NK-92 treated with Interleukin-12 subunit alpha and Interleukin-12 subunit beta, amount 100 ng/mL, for 24 hours (cell line): ENCODE measurements at regions not wholly inside any gene's neighbourhood (a gene's known extent, or its start where the extent isn't known, plus 50 kb on each side); places are given as distances from the start of the nearest gene placed in this dataset.
"Not testable (repeated sequence)": the region's sequence is repeated elsewhere in the genome, so short reads cannot be mapped to it uniquely, and the experiment has no call there.

Experiments used
- DNase-seq: peaks from one replicate; lab custom pipeline; 2025; lab: John Stamatoyannopoulos, UW

DNA sequence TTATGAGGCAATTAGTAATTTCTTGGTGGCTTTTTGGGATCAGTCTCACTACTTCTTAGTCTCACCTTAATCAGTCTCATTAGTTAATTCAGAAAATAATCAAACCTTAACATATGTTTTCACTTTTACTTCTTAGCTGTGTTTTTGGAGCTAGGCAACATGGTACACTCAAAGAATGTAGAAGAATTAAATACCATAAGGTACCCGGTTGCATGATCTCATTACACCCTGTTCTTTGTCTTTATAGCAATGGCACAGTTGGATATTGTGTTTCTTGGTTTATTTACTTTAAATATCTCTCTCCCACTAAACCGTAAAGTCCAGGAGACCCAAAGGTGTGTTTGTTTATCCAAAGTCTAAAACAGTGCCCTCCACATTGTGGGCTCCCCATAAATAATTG is 132.3 kb downstream of the TNFSF18 start:
- no peak for DNase-seq

DNA sequence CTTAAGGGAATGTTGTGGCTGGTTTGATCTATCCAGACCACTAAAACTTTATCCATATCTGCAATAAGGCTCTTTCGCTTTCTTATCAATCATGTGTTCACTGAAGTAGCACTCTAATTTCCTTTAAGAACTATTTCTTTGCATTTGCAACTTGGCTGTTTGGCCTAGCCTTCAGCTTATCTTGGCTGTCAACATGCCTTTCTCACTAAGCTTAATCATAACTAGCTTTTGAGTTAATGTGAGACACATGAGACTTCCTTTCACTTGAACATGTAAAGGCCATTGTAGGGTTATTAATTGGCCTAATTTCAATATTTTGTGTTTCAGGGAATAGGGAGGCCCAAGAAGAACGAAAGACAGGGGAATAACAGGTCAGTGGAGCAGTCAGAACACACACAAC is 124.7 kb downstream of the TNFSF18 start:
- no peak for DNase-seq

DNA sequence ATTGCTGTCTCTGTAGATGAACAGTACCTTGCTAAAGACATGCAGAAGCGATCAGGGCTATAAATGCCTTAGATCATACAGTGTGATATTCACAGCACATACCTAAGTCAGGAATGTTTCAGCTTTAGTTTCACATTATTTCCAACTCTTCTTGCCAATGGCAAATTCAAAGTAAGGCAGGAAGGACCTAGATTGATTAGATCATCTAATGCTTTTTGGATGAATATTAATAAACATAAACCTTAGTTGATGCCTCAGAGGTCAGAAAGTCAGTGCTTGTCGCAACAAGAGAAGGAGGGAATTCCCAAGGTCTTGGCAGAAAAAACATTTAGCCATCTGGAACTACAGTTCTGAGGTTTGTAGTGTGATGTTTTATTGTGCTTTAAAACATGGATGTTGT is 122.3 kb downstream of the TNFSF18 start:
- DNase-seq = no peak

DNA sequence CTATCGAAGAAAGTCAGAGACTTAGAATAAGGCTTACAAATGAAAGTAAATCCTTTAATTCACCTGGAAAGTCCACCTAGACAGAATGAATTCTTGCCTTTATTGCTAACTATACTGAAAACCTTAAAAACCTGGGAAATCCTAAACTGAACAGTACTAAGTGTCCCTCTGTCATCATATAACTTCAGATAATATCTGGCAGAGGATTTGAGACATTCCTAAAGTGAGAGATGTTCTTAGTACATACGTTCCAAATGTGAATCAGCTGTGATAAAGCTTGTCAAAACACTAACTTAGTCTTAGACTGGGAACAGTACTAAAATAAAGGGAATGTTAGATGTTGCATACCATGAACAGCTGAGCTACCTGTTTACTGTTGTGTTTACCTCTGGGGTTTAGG is 121.7 kb downstream of the TNFSF18 start:
- DNase-seq = no peak

DNA sequence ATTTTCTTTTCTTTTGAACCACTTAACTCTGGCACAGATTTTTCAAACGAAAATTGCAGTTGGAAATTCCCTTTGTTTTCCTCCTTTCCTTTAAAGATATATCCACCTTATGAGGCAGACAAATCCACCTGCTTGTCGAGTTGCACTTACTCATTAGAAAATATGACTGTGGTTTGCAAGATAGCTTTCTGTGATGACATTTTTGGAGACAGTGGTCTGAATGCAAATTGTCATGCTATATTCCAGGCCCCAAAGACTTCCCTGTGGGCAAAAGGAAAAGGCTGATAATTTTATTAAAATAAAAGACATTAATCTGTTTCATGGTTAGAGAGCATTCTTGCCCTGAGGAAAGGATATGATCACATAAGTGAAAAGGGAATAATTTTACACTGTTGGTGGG is 120.6 kb downstream of the TNFSF18 start:
- no peak for DNase-seq

DNA sequence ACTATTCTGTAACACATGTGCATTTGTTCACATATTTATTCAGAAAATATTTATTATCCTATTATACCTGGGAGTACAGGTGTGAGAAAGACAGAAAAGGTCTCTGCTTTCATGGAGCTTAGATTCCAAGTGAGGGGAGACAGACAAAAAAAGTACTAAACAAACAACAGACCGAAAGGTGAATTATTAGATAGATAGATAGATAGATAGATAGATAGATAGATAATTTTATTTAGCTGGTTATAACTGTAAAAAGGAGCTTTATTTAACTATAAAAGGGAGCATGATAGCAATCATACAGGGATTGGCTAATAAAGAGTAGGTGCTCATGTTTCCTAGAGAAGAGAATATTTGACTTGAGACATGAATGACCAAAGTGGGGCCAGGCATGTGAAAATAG is 119.4 kb downstream of the TNFSF18 start:
- no peak for DNase-seq

DNA sequence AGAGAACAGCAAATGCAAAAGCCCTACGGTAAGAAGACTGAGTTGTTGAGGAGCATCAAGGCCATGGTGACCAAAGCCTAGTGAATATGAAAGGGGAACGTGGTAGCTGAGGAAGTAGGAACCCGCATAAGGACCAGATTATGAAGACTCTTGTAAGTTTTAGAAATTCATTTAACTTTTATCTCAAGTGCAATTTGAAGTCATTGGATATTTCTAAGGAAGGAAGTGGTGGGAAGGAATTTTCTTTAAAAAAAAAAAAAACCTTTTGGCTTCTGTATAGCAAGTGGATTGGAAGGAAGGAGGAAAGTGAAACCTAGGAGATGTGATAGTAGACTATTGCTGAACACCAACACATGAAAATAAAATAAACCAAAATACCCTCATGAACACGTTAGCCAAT is 119.0 kb downstream of the TNFSF18 start:
- DNase-seq = no peak

DNA sequence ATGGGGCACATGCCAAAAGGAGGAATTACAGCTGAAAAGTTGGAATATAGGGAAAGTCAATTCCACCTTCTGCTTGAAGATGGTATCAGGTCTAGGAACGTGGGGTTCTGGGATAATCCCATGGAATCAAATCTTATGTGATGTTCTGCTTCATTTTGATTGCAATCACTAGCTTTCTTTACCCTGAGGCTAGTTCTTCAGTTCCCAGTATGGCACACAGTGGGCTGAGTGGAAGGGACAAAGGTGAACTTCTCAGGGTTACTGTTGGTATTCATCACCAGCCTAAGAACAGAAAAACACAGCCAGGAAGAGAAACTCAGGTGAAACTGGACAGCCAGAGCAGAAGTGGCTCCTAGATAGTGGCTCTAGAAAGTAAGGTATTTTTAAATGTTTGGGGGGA is 117.8 kb downstream of the TNFSF18 start:
- DNase-seq = no peak

DNA sequence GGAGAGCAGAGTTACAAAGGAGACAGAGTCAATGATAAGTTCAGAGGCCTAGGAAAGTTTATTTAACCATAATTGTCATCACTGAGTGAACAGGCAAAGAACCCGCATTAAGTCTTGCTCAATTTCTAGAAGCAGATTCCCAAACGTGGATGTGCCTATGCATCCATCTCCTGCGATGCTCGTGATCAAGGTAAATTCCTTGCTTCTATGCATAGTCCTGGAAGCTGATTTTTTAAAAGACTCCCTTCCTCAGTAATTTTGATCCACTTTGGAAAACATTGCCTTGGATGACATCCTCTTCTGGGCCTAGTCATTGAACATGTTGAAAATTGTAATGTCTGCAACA is 116.4 kb downstream of the TNFSF18 start:
- no peak for DNase-seq

DNA sequence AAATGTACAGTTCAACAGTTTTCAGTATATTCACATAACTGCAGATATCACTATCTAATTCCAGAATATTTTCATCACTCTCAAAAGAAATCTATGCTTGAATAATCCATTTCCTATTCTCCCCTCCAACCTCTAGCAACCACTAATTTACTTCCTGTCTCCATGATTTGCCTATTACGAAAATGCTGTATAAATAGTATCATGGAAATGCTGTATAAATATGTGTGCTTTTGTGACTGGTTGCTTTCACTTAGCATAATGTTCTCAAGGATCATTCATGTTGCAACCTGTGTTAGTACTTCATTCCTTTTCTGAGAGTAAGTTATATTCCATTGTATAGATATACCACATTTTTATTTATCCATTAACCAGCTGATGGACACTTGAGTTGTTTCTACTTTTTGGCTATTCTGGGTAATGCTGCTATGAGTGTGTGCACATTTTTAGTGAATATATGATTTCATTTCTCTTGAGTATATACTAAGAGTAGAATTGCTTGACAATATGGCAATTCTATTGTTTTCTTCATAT is 115.6 kb downstream of the TNFSF18 start:
- no peak for DNase-seq

DNA sequence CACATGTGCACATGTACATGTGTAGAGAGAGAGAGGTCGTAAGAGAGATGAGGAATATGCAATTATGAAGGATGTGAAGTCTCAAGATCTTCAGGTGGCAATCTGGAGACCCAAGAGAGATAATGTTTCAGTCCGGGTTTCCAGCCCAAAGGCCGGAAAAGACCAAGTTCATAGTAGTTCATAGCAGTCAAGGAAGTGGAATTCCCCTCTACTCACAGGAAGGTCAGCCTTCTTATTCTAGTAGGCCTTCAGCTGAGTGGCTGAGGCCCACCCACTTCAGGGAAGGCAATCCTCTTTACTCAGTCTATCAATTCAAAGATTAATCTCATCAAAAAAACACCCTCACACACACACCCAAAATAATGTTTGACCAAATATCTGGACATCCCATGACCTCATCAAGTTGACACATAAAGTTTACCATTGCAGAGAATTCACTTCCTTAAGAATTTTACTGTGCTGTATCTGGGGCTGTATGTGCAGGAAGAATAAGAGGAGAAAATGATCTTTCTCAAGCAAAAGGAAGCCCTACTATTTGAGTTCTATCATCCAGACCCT is 114.6 kb downstream of the TNFSF18 start:
- no peak for DNase-seq

DNA sequence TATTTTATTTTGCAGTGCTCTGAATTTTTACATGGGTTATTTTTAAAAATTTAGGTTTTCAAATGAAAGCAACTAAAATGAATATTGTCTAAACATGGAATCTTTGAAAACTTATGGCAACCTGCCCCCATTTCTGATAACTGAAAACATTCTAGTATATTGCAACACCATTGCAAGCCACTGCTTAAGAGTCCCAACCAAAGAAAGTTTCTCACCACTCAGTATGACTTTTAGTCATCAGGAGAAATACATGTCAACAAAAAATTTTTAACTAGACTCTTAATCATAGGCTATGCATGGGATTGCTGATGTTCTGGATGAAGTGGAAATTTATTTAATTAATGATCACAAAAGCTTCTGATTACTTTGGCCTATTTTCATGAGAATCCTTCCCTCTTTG is 112.1 kb downstream of the TNFSF18 start:
- DNase-seq = no peak

DNA sequence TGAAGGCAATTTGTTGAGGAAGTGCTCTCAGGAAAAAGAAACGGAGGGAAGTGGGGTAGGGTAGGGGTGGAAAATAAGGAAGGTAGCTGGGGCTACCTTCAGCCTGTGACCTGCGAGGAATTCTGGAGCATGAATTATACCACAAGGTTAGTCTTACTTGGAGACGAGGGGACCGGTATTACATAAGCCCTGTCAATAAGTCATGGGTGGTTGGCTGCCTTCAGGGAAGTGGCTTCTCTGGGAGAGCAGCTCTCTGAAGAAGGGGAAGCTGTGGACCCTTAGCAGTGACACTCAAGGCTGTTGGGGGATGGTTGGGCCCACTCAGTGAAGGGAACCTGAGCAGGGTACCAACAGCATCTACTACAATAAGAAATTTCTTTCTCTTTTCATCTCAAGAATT is 111.3 kb downstream of the TNFSF18 start:
- DNase-seq = no peak

DNA sequence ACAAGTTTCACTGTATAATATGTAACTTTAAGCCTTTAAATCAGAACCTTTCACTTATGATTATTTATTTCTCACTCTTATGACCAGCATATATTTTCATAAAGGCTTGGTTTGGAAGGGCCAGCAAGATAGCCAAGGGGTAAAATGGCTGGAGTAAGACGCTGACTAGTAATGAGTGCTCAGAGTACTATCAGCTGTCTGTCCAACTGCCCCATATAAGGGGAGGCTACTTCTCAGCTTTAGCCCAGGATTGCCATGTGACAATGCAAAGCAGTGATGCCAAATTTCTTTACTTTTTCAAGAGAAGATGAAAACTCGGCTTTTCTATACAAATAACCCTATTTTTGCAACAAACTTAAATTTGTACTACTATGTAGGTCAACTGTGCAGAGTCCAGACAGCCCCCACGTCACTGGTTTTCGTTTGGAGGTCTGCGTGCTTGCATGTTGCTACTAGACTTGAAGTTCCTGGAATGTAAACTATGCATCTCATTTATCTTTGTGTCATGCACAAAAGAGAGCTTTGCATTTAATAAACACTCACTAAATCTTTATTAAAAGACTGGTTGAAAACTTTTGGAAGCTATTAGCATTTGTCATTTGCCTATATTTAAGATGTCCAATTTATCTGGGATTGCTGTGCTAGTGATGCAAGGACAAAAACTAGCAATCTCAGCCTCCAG is 110.4 kb downstream of the TNFSF18 start:
- DNase-seq = no peak

DNA sequence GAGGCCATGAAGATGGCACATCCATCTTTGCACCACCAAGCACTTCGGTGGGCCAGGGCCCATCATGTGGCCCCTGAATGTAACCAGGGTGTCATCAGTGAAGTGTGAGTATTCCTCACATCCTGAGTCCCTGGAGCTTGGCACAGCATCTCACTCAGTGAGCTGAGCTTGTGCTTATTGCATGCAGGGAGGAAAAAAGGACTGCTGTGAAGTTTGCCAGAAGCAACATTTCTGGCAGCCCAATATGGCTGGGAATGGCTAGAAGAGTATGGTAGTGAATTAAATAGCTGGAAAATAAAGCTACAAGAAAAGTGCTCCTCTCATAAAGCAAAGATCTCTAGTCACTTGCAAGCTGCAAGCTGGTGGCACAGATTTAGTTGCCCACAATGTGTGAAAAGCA is 109.3 kb downstream of the TNFSF18 start:
- no peak for DNase-seq

DNA sequence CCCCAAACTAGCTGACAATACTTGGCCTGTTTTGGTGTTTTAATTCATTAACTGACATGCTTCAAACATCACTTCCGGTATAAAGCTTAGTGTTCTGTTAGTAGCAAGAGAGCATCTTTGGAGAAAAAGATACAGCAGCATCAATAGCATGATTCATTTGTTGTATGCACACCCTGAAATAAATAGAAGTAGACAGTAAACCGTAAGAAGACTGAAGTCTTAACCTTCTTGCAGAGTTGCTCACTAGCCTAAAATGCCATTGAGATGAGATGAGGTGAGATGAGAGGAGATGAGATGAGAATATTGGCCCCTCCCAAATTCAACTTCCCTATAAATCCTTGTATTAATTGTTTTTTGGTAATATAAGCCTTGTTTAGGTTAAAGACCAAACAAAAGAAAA is 108.8 kb downstream of the TNFSF18 start:
- DNase-seq = no peak

DNA sequence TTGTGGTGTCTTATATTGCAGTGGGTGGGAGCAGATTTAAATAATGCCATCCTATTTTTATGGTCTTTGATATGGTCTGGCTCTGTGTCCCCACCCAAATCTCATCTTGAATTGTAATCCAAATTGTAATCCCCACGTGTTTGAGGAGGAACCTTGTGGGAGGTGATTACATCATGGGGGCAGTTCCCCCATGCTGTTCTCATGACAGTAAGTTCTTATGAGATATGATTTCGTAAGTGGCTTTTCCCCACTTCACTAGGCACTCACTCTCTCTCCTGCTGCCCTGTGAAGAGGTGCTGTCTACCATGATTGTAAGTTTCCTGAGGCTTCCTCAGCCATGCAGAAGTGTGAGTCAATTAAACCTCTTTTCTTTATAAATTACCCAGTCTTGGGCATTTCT is 107.6 kb downstream of the TNFSF18 start:
- DNase-seq = not testable (repeated sequence)

DNA sequence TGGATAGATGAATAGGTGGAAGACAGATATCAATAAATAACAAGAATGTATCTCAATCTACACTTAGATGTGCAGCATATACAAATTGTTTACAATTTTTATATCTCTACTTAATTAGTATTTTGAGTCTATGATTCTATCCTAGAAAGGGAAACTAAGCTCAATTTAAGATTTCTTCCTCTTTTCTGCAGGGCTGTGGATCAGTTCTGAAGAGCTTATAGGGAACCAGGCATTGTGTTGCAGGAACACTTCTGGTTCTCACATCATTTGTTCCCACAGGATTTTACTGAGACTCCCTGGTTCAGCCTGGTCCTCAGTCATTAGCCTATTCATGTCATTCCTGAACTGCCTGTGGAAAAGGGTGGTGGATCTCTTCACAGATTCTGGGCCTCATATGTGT is 105.8 kb downstream of the TNFSF18 start:
- no peak for DNase-seq

DNA sequence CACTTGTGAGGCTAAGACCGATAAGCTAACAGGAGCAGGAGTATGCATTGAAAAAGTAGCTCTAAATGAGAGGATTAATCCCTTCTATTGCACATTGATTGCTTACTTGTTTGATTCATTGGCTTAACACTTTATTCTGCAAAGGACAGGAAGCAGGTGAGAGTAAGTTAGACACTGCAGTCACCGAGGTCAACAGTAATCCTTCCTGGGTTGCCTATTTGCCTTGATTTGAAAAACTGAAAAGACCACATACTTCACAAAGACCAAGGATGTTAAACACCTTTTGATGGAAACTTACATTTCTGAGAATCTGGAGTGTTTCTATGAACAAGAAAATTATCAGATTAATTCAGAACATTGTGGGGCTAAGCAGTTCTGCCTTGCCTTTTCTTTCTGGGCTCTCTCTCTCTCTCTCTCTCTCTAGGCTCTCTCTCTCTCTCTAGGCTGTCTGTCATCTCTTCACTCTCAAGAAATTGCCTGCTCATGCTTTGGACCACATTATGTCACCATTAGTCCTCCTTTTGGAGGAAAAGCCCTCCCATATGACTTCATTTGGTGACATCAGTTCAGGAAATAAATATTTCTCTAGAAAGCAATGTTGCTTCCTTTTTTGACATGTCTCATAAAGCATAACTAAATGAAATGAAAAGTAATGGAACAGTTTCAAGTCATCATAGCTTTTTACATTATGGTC is 103.8 kb downstream of the TNFSF18 start:
- no peak for DNase-seq

DNA sequence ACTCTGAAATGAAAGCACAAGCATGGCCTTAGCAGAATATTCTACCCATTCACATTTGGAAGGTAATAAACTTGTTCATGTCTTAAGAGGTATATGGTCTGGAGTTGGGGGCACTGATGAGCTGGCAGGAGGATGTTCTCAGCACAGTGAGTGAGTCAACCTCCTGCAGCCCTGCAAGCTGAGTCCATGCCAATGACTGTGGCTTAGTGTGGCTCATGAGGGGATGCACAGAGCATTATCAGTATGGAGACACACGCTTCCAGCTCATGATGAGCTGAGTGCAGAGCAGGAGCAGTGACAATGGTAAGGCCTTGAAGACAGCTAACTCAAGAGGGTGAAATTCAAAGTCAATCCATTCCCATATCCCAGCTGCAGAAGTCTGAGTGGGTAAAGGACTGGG is 102.3 kb downstream of the TNFSF18 start:
- DNase-seq = peak; percentile 42

DNA sequence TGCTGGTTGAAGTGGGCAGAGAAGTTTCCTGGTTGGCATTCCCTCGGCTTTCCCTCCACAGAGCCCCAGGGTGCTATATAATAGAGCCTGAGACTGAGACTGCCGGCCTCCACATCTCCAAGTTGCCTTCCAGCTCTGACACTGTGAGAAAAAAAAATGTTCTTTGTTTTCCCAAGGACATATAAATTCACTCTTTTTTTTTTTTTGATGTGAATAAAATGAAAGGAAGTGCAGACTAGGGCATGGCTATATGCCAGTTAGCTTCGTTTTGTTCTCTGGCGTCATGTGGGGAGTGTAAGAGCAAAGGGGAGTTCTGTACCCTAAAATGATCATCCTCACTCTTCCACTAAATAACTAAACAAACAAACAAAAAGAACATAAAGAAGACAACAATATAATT is 101.6 kb downstream of the TNFSF18 start:
- no peak for DNase-seq

DNA sequence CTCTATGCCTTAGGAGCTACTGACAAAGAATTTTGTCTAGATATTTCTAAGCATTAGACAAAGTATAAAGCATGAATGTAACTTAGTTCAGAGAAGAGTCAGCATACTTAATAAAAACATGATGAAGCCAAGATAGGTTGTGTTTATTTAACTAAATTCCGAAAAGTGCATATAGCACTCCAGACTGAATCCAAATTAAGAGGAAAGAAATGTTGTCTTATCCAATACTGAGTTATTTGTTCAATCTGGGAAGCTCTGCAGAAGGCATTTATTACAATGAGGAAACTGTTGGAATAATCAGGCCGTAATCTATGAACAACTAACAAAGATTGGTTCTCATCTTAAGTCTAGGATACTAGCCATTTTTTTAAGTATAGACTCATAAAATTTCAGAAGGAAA is 100.2 kb downstream of the TNFSF18 start:
- no peak for DNase-seq

DNA sequence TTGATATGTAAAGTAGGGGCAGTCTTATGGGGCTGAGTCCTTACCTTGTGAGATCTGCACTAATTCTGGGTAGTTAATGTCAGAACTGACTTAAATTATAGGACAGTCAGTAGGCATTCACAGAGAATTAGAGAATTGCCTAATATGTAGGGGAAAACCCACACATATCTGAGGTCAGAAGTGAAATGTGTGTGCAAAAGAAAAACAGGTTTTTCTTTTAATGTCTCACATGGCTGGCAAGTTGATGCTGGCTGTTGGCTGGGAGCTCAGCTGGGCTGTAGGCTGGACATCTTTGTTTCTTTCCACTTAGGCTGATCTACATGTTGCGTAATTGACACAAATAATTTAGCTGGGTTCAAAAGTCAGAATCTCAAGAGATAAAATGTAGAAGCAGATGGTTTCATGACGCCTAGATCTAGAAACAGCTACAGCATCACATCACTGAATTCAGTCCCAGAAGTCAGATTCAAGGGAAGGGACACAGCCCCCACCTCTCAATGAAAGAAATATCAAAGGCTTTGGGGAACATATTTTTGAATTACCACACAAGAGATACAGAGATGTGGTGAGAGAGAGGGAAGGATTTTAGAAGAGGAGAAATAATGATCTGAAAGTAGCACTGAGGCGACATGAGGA is 98.9 kb downstream of the TNFSF18 start:
- DNase-seq = peak; percentile 12
